ENCODE measurements at regions not wholly inside any gene's neighbourhood (a gene's known extent, or its start where the extent isn't known, plus 50 kb on each side); places are given as distances from the start of the nearest gene placed in this dataset.

- no peak for FAIRE-seq
- ChIA-PET CTCF (ENCODE audit: low intra/inter-chr PET ratio) (no interaction called here), POLR2A (interaction anchor here (0.7 kb wide), 1 partner anchor 59 kb away, joined by 3 read pairs; no protein-coding TSS in a partner anchor)
- no TSS peak for BruUV-seq (replicated peaks)
- Histone ChIP-seq H3K4me2 (ENCODE audit: insufficient read depth, low read length) (no peak overlapping the region), H3K4me1 (replicated peaks in 1 of 2; ENCODE audit: control insufficient read depth in 2 of 2, insufficient read depth in 2 of 2, low read length in 2 of 2) (no peaks in the 10 kb centered on the region), H3K79me2 (ENCODE audit: control insufficient read depth, insufficient read depth, low read length) (no peaks in the 10 kb centered on the region), H2AFZ (ENCODE audit: low read depth, low read length) (no peak overlapping the region), H3K36me3 (ENCODE audit: control insufficient read depth, insufficient read depth, low read length) (no peaks in the 10 kb centered on the region), H3K4me3 (no peak overlapping the region), H3K27ac (ENCODE audit: extremely low read depth, low read depth, low read length) (no peak overlapping the region), H3K27me3 (ENCODE audit: control insufficient read depth in 2 of 2, insufficient read depth in 2 of 2, low read length in 2 of 2) (no peaks in the 10 kb centered on the region), H4K20me1 (replicated peaks; ENCODE audit: control insufficient read depth, insufficient read depth, low read length) (no peaks in the 10 kb centered on the region), H3K9me3 (replicated peaks; ENCODE audit: control insufficient read depth, insufficient read depth, low read depth, low read length) (no peaks in the 10 kb centered on the region), H3K9me1 (ENCODE audit: control insufficient read depth, insufficient read depth, low read length) (no peaks in the 10 kb centered on the region), H3K9ac (ENCODE audit: insufficient read depth in 1 of 2, low read depth in 2 of 2, low read length in 2 of 2) (no peak overlapping the region)
- no peak for DNase-seq (ENCODE audit: extremely low read depth in 1 of 4, low spot score in 3 of 4)
- no peak for TF ChIP-seq KAT8 (IDR thresholded peaks at IDR 0.05; ENCODE audit: low read depth)
- TF ChIP-seq ZNF24 (IDR thresholded peaks at IDR 0.05), result no peak
- no peak for TF ChIP-seq HDAC8 (tag; IDR thresholded peaks at IDR 0.05)
- no peak for TF ChIP-seq CREBBP (IDR thresholded peaks at IDR 0.05; ENCODE audit: low read depth, low read length)
- in situ Hi-C loops (cut with MboI), result no loop called here
- no peak for ATAC-seq
- intact Hi-C loops (cut with micrococcal nuclease), result no loop called here
- 0% methylated on average over 2 of the region's 2 CpGs for WGBS (ENCODE audit: insufficient coverage, low coverage, missing lambda C conversion rate)
Measured at GRCh38 chr13:31540281-31540680, 199.0 kb upstream of the RXFP2 start.

- no peak for FAIRE-seq
- Histone ChIP-seq H3K36me3 (ENCODE audit: control insufficient read depth, insufficient read depth, low read length) (no peaks in the 10 kb centered on the region), H3K27me3 (ENCODE audit: control insufficient read depth in 2 of 2, insufficient read depth in 2 of 2, low read length in 2 of 2) (no peaks in the 10 kb centered on the region), H3K9me3 (replicated peaks; ENCODE audit: control insufficient read depth, insufficient read depth, low read depth, low read length) (no peaks in the 10 kb centered on the region), H3K79me2 (ENCODE audit: control insufficient read depth, insufficient read depth, low read length) (no peaks in the 10 kb centered on the region), H3K27ac (ENCODE audit: extremely low read depth, low read depth, low read length) (no peak overlapping the region), H3K4me2 (ENCODE audit: insufficient read depth, low read length) (no peak overlapping the region), H3K4me1 (replicated peaks in 1 of 2; ENCODE audit: control insufficient read depth in 2 of 2, insufficient read depth in 2 of 2, low read length in 2 of 2) (no peaks in the 10 kb centered on the region), H3K4me3 (no peak overlapping the region), H2AFZ (ENCODE audit: low read depth, low read length) (no peak overlapping the region), H4K20me1 (replicated peaks; ENCODE audit: control insufficient read depth, insufficient read depth, low read length) (no peaks in the 10 kb centered on the region), H3K9ac (ENCODE audit: insufficient read depth in 1 of 2, low read depth in 2 of 2, low read length in 2 of 2) (no peak overlapping the region), H3K9me1 (ENCODE audit: control insufficient read depth, insufficient read depth, low read length) (no peaks in the 10 kb centered on the region)
- ChIA-PET POLR2A (no interaction called here), CTCF (ENCODE audit: low intra/inter-chr PET ratio) (no interaction called here)
- intact Hi-C loops (cut with micrococcal nuclease) (no loop called here), in situ Hi-C loops (cut with MboI) (no loop called here)
- no peak for TF ChIP-seq ZNF592 (IDR thresholded peaks at IDR 0.05)
- TF ChIP-seq ZNF696 (CRISPR knock-in tag; conservative IDR thresholded peaks at IDR 0.05), result no peak
- no peak for TF ChIP-seq CTBP1 (IDR thresholded peaks at IDR 0.05; ENCODE audit: borderline replicate concordance)
- TF ChIP-seq POLR3G (IDR thresholded peaks at IDR 0.05; ENCODE audit: extremely low read depth, insufficient read length, insufficient replicate concordance), result no peak
- no peak for TF ChIP-seq CBX8 (IDR thresholded peaks at IDR 0.05; ENCODE audit: borderline replicate concordance, extremely low read depth, low read depth, low read length, poor library complexity, severe bottlenecking)
- no TSS peak for BruUV-seq (replicated peaks)
- no peak for DNase-seq (ENCODE audit: extremely low read depth in 1 of 4, low spot score in 3 of 4)
- no peak for ATAC-seq
Measured at GRCh38 chr13:31543190-31543589, 196.1 kb upstream of the RXFP2 start.

Measured in K562 (cell line).